Neural crest cell (in vitro differentiated cells): ENCODE measurements at regions not wholly inside any gene's neighbourhood (a gene's known extent, or its start where the extent isn't known, plus 50 kb on each side); places are given as distances from the start of the nearest gene placed in this dataset.

Experiments used
- DNase-seq: peaks from one replicate; pipeline ENCODE4 v3.0.0; 2021; ENCODE audit warnings: low read depth, mixed read lengths, low spot score
- H3K27ac Mint-ChIP-seq: one replicate; pipeline ENCODE4 v1.8.0; 2021; ENCODE audit warnings: mild to moderate bottlenecking, mixed read lengths; ENCODE audit not compliant: unreplicated experiment
- H3K27me3 Mint-ChIP-seq: 2 replicates; pipeline ENCODE4 v1.8.0; 2021; ENCODE audit warnings: low read depth, mild to moderate bottlenecking, mixed read lengths
- H3K36me3 Mint-ChIP-seq: 2 replicates; pipeline ENCODE4 v1.8.0; 2021; ENCODE audit warnings: low read depth, mild to moderate bottlenecking, mixed read lengths
- H3K4me1 Mint-ChIP-seq: 2 replicates; pipeline ENCODE4 v1.8.0; 2021; ENCODE audit warnings: mixed read lengths
- H3K4me3 Mint-ChIP-seq: one replicate; pipeline ENCODE4 v1.8.0; 2021; ENCODE audit warnings: mild to moderate bottlenecking, mixed read lengths
- H3K9me3 Mint-ChIP-seq: 2 replicates; pipeline ENCODE4 v1.8.0; 2021; ENCODE audit warnings: mixed read lengths
- TF ChIP-seq, protein P1 (sequence below): fragments of 200-600 bp; sonication (generic); conservative IDR thresholded peaks from 2 replicates; pipeline ENCODE4 v1.5.0; 2021; ENCODE audit warnings: antibody characterized with exemption, mild to moderate bottlenecking

DNA sequence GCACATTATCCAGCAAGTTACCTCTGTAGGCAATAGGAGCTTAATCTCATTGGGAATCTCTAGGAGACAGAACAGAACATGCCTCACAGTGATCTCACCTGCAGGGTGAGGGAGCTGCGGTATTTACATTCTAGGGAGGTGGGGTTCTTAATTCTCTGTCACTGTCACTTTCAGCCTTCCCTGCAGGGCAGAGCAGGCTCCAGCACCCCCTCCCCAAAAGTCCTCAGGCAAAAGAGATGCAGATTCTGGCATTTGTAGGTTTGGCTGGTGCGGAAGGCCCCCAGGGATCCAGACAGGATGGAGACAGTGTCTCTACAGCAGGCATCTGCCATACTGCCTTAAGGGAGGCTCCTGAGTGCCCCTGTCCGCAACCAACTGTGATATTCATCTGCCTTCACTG, 166.4 kb upstream of the ATP6AP2 start:
- H3K27me3 Mint-ChIP-seq = no peaks in the 10 kb centered on the region
- TF ChIP-seq, protein P1, sequence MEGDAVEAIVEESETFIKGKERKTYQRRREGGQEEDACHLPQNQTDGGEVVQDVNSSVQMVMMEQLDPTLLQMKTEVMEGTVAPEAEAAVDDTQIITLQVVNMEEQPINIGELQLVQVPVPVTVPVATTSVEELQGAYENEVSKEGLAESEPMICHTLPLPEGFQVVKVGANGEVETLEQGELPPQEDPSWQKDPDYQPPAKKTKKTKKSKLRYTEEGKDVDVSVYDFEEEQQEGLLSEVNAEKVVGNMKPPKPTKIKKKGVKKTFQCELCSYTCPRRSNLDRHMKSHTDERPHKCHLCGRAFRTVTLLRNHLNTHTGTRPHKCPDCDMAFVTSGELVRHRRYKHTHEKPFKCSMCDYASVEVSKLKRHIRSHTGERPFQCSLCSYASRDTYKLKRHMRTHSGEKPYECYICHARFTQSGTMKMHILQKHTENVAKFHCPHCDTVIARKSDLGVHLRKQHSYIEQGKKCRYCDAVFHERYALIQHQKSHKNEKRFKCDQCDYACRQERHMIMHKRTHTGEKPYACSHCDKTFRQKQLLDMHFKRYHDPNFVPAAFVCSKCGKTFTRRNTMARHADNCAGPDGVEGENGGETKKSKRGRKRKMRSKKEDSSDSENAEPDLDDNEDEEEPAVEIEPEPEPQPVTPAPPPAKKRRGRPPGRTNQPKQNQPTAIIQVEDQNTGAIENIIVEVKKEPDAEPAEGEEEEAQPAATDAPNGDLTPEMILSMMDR = no peak
- DNase-seq = no peak
- no peak overlapping the region for H3K27ac Mint-ChIP-seq
- peaks cover 7% of the 10 kb centered on the region for H3K36me3 Mint-ChIP-seq
- H3K4me3 Mint-ChIP-seq = no peak overlapping the region
- peaks cover 12% of the 10 kb centered on the region for H3K4me1 Mint-ChIP-seq
- peaks cover 18% of the 10 kb centered on the region for H3K9me3 Mint-ChIP-seq

DNA sequence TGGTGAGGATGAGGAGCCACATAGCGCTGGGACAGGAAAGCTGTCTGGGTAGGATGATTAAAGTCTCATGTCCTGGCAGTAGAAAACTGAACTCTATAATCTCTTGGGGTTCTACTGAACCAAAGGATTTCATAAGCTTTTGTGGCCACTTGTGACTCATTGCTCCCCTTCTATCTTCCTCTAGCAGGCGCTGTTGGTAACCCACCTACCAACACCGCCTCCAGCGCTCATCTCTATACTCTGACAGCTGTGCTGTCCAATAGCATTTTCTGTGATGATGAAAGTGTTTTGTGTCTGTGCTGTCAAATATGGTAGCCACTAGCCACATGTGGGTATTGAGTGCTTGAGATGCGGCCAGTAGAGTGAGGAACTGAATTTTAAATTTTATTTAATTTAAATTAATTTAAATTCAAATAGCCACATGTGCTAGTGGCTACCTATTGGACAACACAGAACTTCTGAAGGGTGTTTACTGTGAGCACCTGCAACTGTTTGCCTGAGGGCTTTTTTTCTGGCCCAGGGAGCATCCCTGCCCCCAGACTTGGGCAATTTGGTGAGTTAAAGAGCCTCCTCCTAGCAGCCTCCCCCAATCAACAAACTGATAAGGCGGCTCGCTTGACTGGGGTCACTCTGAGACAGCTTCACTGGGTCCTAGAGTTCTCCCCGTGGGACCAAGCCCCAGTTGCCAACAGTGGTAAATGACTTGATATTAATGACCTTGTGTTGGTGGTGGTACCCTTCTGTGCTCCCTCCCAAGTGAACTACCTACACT, 169.2 kb upstream of the ATP6AP2 start:
- no peak overlapping the region for H3K4me3 Mint-ChIP-seq
- TF ChIP-seq, protein P1 = no peak
- peaks cover 12% of the 10 kb centered on the region for H3K36me3 Mint-ChIP-seq
- no peak for DNase-seq
- H3K27me3 Mint-ChIP-seq = no peaks in the 10 kb centered on the region
- H3K4me1 Mint-ChIP-seq = peaks cover 5% of the 10 kb centered on the region
- peaks cover 24% of the 10 kb centered on the region for H3K9me3 Mint-ChIP-seq
- H3K27ac Mint-ChIP-seq = no peak overlapping the region

DNA sequence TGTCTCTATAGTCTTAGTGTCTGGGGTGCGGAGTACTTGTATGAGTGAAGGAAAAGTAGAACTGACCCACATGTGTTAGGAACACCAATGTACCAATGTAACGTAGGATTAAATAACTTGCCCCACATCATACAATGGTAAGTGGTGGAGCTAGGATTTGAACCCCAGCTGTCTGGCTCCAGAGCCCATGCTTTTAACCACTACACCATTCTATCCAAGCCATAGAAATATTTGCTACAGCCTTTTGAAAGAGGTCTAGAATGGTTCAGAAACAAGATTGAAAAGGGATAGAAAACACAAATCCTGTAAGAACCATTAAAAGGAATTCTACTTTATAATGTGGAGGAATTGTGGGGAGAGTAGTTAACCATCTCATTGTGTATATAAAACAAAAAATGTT, 169.9 kb upstream of the ATP6AP2 start:
- no peak overlapping the region for H3K4me3 Mint-ChIP-seq
- H3K27me3 Mint-ChIP-seq = no peaks in the 10 kb centered on the region
- H3K27ac Mint-ChIP-seq = no peak overlapping the region
- H3K4me1 Mint-ChIP-seq = peaks cover 5% of the 10 kb centered on the region
- DNase-seq = no peak
- peaks cover 24% of the 10 kb centered on the region for H3K9me3 Mint-ChIP-seq
- peaks cover 12% of the 10 kb centered on the region for H3K36me3 Mint-ChIP-seq
- TF ChIP-seq, protein P1 = no peak

DNA sequence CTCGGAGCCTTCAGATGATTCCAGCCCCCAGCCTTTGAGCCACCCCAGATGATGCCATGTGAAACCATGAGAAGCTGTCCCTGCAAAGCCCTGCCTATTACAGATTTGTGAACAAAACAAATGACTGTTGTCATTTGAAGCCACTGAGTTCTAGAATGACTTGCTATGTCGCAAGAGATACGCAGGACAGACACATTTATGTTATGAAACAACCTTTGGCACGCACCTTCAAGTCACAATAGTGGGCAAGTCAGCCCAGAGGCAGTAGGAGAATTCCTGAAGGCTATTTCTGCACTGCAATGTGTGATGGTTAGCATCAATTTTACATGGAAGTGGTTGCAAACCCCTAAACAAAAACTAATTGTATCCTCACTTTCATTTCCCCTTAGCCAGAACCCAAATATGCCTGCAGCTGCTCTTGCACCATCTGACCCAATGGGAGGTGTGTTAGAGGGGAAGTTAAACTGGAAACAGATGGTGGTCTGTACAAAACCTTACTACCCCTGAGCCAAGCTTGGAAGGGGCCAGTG, 174.4 kb upstream of the ATP6AP2 start:
- TF ChIP-seq, protein P1 = no peak
- H3K27me3 Mint-ChIP-seq = no peaks in the 10 kb centered on the region
- H3K27ac Mint-ChIP-seq = no peak overlapping the region
- no peak overlapping the region for H3K4me3 Mint-ChIP-seq
- peaks cover 23% of the 10 kb centered on the region for H3K9me3 Mint-ChIP-seq
- peaks cover 8% of the 10 kb centered on the region for H3K36me3 Mint-ChIP-seq
- DNase-seq = no peak
- no peaks in the 10 kb centered on the region for H3K4me1 Mint-ChIP-seq

DNA sequence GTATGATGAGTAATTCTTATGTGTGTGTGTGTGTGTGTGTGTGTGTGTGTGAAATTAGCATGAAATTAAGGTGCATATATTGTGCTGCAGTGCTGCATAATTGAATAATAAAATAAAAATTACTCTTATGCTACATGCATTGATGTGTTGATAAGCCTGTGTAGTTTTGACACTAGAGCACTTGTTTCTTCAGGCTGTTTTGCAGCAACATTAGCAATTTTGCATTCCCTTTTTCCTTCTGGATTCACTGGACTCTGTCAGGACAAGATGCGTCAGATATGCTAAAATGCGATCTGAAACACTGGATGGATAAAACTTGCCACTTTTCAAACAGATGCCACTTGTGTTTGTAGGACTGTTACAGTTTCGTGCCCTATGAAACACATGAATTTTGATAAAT, 175.4 kb upstream of the ATP6AP2 start:
- Mint-ChIP-seq H3K27ac (no peak overlapping the region), H3K9me3 (peaks cover 21% of the 10 kb centered on the region), H3K4me1 (no peaks in the 10 kb centered on the region), H3K36me3 (peaks cover 8% of the 10 kb centered on the region), H3K27me3 (no peaks in the 10 kb centered on the region), H3K4me3 (no peak overlapping the region)
- TF ChIP-seq, protein P1 = no peak
- no peak for DNase-seq
